VCaP (cell line): ENCODE measurements at regions not wholly inside any gene's neighbourhood (a gene's known extent, or its start where the extent isn't known, plus 50 kb on each side); places are given as distances from the start of the nearest gene placed in this dataset.

Experiments
- H3K27ac ChIP-seq: fragments of 450-650 bp; 2 replicates; pipeline ENCODE4 v1.5.1; 2017
- TF ChIP-seq, protein P1 (sequence below): fragments of 450-650 bp; conservative IDR thresholded peaks from 2 replicates; pipeline ENCODE4 v1.5.1; 2017; ENCODE audit warnings: mild to moderate bottlenecking, moderate library complexity

DNA sequence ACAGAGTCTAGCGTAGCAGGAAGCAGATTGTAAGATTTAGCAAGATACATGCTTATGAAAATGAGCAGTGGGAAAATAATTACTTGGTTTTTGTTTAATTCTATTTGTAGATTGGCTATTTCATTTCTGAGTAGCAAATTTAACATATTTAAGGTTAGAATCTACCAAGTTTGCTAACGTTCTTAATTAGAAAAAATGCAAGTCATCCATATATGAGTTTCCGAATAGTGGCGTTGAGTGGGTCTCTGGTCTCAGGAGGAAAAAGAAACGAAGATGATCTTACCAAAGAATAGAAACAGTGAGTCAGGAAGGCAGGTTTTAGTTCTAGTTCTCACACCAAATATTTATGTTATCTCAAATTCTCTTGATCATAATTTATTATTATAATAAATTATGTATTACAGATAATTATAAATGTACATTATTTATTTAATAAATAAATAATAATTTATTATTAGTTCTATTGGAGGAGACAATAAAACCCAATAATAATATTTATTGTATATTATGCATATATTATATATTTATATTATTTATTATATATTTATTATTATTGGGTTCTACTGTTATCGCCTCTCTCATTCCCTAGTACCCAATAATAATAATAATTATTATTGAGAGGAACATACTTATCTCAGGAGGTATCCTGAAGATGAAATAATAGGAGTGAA is 194.3 kb upstream of the PITRM1 start:
- H3K27ac ChIP-seq = no peak overlapping the region
- TF ChIP-seq, protein P1, sequence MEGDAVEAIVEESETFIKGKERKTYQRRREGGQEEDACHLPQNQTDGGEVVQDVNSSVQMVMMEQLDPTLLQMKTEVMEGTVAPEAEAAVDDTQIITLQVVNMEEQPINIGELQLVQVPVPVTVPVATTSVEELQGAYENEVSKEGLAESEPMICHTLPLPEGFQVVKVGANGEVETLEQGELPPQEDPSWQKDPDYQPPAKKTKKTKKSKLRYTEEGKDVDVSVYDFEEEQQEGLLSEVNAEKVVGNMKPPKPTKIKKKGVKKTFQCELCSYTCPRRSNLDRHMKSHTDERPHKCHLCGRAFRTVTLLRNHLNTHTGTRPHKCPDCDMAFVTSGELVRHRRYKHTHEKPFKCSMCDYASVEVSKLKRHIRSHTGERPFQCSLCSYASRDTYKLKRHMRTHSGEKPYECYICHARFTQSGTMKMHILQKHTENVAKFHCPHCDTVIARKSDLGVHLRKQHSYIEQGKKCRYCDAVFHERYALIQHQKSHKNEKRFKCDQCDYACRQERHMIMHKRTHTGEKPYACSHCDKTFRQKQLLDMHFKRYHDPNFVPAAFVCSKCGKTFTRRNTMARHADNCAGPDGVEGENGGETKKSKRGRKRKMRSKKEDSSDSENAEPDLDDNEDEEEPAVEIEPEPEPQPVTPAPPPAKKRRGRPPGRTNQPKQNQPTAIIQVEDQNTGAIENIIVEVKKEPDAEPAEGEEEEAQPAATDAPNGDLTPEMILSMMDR = no peak

DNA sequence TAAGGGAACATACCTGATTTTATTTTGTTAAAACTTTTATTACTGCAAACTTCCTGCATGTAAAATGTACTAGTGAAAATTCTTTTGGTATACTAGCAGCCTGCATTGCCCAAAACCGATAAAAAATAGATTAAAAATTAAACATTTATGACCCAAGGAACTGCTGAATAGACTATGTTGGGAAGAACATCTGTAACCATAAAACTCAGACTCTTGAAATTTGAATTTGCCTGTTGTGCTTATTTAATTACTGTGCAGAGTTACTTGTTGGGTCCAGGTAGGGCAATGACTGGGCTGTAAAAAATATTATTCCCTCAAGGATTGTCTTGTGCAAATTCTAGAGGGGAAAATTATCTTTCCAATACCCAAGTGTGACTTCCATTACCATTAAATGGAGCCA is 193.5 kb upstream of the PITRM1 start:
- H3K27ac ChIP-seq = no peak overlapping the region
- TF ChIP-seq, protein P1 = no peak

DNA sequence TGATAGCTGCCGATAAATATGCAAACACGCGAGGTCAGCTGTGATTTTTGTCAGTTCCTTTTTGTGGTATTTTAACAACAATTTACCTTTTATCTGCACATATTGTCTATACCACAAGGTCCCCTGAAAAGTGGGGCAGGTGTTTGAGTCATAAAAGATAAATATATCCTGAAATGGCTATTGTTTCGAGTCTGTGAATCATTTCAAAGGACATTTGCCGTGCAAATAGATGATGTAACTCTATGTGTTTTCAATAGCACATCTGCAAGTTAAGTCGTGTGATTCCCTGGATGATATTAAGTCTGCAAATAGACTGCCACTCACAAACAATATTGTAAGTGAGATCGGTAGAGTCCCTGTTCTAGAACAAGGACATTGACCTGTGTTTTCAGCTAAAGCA is 193.0 kb upstream of the PITRM1 start:
- TF ChIP-seq, protein P1 = no peak
- no peak overlapping the region for H3K27ac ChIP-seq

DNA sequence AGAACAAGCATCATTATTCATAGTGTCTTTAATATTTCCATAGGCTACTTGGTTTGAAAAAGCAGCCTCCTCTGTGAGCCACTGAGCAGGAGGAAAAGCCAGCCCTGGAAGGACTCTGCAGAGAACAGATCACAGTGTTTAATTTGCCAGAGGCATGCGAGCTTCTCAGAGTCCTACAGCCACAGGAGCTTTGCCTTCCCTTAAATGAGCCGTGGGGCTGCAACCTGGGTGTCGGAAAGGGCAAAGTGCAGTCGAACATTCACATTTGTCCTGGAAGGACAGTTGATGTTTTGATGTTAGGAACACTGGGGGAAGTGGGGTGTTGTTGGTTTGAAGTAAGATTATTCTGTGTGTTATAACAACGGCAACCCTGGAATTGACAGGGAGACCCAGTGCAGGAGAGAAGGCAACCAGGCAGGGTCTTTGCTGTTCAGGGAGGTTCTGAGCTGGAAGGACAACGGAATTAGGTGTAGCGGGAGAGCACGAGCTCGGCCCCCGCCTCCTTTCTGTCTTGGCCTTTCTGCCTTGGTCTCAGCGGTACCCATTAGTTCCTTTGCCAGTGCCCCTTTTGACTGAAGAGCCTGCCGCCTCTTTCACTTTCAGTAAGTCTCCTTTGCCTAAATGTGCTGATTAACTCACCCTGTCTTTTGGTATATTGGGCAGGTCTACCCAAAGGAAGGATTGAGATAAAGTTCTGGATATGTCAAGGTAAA is 192.3 kb upstream of the PITRM1 start:
- no peak overlapping the region for H3K27ac ChIP-seq
- TF ChIP-seq, protein P1 = no peak

DNA sequence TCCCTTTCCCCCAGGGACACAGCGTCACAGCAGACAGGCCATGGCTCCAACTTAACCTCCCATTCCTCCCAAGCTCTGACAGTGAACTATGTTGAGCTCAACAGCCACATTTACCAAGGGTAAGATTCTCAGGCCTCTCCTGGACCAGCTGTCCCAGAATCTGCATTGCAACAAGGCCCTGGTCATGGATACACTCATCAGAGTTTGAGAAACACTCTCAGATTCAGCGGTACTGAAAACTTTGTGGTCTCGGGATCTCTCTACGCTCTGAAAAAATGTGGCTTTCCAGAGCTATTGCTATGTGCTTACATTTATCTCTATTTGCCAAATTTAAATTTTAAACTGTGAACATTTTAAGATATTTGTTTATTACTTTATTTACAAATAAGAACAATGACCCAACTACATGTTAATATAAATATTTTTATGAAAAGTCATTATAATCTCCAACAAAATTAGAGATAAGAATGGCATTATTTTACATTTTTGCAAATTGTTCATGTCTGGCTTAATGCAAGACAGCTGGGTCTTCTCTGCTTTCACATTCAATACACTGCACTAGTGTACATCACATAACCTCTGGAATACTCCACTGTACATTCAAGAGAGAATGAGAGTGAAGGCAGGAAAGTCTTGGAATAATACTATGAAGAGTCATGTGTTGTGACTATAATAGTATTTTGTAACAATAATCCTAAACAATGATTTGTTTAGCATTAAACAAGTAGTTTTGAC is 190.9 kb upstream of the PITRM1 start:
- TF ChIP-seq, protein P1 = no peak
- H3K27ac ChIP-seq = no peak overlapping the region

DNA sequence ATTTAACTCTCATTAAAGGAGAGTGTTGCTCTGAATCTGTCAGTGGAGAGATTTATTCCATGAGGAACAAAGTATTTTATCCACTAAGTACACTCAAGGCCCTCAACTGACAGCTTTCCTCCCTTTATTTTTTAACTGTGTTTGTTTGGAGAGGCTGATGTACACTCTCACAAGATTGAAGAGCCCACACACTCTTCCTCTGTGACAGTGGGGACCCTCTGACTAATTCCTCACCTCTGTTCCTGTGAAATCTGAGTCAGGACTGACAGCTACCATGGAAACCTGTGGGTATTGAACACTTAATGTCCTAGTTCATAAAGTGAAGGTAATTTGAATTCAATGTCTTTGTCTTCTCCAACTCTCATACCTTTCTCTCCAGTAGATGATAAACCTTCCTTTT is 189.8 kb upstream of the PITRM1 start:
- H3K27ac ChIP-seq = no peak overlapping the region
- TF ChIP-seq, protein P1 = no peak

DNA sequence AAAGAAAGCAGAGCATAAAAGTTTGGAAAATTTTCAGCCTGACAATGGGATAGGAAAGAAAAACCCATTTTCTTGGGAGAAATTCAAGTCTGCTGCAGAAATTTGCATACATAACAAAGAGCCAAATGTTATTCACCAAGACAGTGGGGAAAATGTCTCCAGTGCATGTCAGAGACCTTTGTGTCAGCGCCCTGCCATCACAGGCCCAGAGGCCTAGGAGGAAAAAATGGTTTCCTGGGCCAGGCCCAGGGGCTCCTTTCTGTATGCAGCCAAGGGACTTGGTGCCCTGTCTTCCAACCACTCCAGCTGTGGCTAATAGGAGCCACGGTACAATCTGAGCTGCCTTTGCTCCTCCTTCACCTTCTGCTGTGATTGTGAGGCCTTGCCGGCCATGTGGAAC is 189.1 kb upstream of the PITRM1 start:
- no peak overlapping the region for H3K27ac ChIP-seq
- TF ChIP-seq, protein P1 = no peak
